H9 (cell line): ENCODE measurements at regions not wholly inside any gene's neighbourhood (a gene's known extent, or its start where the extent isn't known, plus 50 kb on each side); places are given as distances from the start of the nearest gene placed in this dataset.

Experiments
- DNase-seq: peaks from one replicate; pipeline ENCODE4 v3.0.0-alpha.2; 2017
- H2AFZ ChIP-seq: one replicate; pipeline ENCODE4 v1.6.1; 2013; ENCODE audit warnings: mild to moderate bottlenecking, low read length, control low read depth, moderate library complexity
- H2AK5ac ChIP-seq: 2 replicates; pipeline ENCODE4 v1.6.1; 2013; ENCODE audit warnings: low read length, control low read depth, mixed read lengths; ENCODE audit not compliant: insufficient read length
- H2BK120ac ChIP-seq: one replicate; pipeline ENCODE4 v1.6.1; 2013; ENCODE audit warnings: low read depth, mild to moderate bottlenecking, low read length, control low read depth, inconsistent platforms; ENCODE audit not compliant: poor library complexity, severe bottlenecking
- H2BK12ac ChIP-seq: 2 replicates; pipeline ENCODE4 v1.6.1; 2013; ENCODE audit warnings: low read length, control low read depth, mixed read lengths, low read depth; ENCODE audit not compliant: insufficient read length
- H2BK15ac ChIP-seq: 2 replicates; pipeline ENCODE4 v1.6.1; 2013; ENCODE audit warnings: low read depth, low read length, control low read depth
- H2BK20ac ChIP-seq: one replicate; pipeline ENCODE4 v1.6.1; 2013; ENCODE audit warnings: low read depth, mild to moderate bottlenecking, low read length, control low read depth, inconsistent platforms; ENCODE audit not compliant: poor library complexity, severe bottlenecking
- H2BK5ac ChIP-seq: 2 replicates; pipeline ENCODE4 v1.6.1; 2013; ENCODE audit warnings: low read length, control low read depth, mixed read lengths; ENCODE audit not compliant: insufficient read length
- H3K14ac ChIP-seq: 2 replicates; pipeline ENCODE4 v1.6.1; 2013; ENCODE audit warnings: low read length, control low read depth; ENCODE audit not compliant: insufficient read depth
- H3K18ac ChIP-seq: 2 replicates; pipeline ENCODE4 v1.6.1; 2013; ENCODE audit warnings: low read depth, mild to moderate bottlenecking, mixed read lengths, low read length, control low read depth; ENCODE audit not compliant: insufficient read length
- H3K23ac ChIP-seq: 2 replicates; pipeline ENCODE4 v1.6.1; 2013; ENCODE audit warnings: low read length, control low read depth, mixed read lengths, low read depth; ENCODE audit not compliant: insufficient read length
- H3K23me2 ChIP-seq: 2 replicates; pipeline ENCODE4 v1.6.1; 2013; ENCODE audit warnings: low read depth, mild to moderate bottlenecking, mixed read lengths, low read length, control low read depth; ENCODE audit not compliant: insufficient read length, poor library complexity, severe bottlenecking
- H3K27ac ChIP-seq: 2 replicates; pipeline ENCODE4 v1.5.1; 2013; ENCODE audit warnings: low read length, control low read depth, mixed read lengths, low read depth; ENCODE audit not compliant: insufficient read length
- H3K27me3 ChIP-seq: 2 replicates; pipeline ENCODE4 v1.6.1; 2013; ENCODE audit warnings: low read length, control low read depth, inconsistent platforms; ENCODE audit not compliant: insufficient read depth
- H3K4ac ChIP-seq: 2 replicates; pipeline ENCODE4 v1.6.1; 2013; ENCODE audit warnings: low read depth, mild to moderate bottlenecking, control low read depth, inconsistent platforms, low read length, moderate library complexity
- H3K4me1 ChIP-seq: 2 replicates; pipeline ENCODE4 v1.6.1; 2013; ENCODE audit warnings: low read length, control low read depth, inconsistent platforms; ENCODE audit not compliant: insufficient read depth
- H3K4me2 ChIP-seq: 2 replicates; pipeline ENCODE4 v1.6.1; 2013; ENCODE audit warnings: low read length, control low read depth, mixed read lengths; ENCODE audit not compliant: insufficient read length, insufficient read depth
- H3K56ac ChIP-seq: 2 replicates; pipeline ENCODE4 v1.6.1; 2013; ENCODE audit warnings: low read depth, mild to moderate bottlenecking, mixed read lengths, low read length, control low read depth; ENCODE audit not compliant: insufficient read length
- H3K79me1 ChIP-seq: 2 replicates; pipeline ENCODE4 v1.6.1; 2013; ENCODE audit warnings: low read depth, mild to moderate bottlenecking, moderate library complexity, low read length, control low read depth, inconsistent platforms; ENCODE audit not compliant: insufficient read depth, poor library complexity, severe bottlenecking
- H3K79me2 ChIP-seq: 2 replicates; pipeline ENCODE4 v1.6.1; 2013; ENCODE audit warnings: low read length, control low read depth, inconsistent platforms; ENCODE audit not compliant: insufficient read depth
- H3K9ac ChIP-seq: 2 replicates; pipeline ENCODE4 v1.6.1; 2013; ENCODE audit warnings: low read length, control low read depth, mixed read lengths; ENCODE audit not compliant: insufficient read length; ENCODE audit errors: extremely low read depth
- H3K9me3 ChIP-seq: one replicate; pipeline ENCODE4 v1.6.1; 2013; ENCODE audit warnings: low read depth, low read length, inconsistent platforms; ENCODE audit not compliant: control insufficient read depth
- H3T11ph ChIP-seq: one replicate; pipeline ENCODE4 v1.6.1; 2013; ENCODE audit warnings: mild to moderate bottlenecking, low read length, control low read depth, inconsistent platforms
- H4K20me1 ChIP-seq: one replicate; pipeline ENCODE4 v1.6.1; 2013; ENCODE audit not compliant: control insufficient read depth, insufficient read length, insufficient read depth
- H4K5ac ChIP-seq: 2 replicates; pipeline ENCODE4 v1.6.1; 2013; ENCODE audit warnings: low read depth, mild to moderate bottlenecking, mixed read lengths, low read length, control low read depth; ENCODE audit not compliant: insufficient read length
- H4K8ac ChIP-seq: replicated peaks from 2 replicates; pipeline ENCODE4 v1.6.1; 2013; ENCODE audit warnings: low read length, control low read depth, mixed read lengths, low read depth; ENCODE audit not compliant: insufficient read length
- H4K91ac ChIP-seq: 2 replicates; pipeline ENCODE4 v1.6.1; 2013; ENCODE audit warnings: low read depth, mild to moderate bottlenecking, moderate library complexity, mixed read lengths, low read length, control low read depth; ENCODE audit not compliant: insufficient read length
- H3K27ac Mint-ChIP-seq, 3 experiments: 2 replicates in 2 of 3; 3 replicates in 1 of 3; pipeline ENCODE4 v1.8.0; 2020 to 2021; ENCODE audit warnings: mixed read lengths in 3 of 3, mild to moderate bottlenecking in 1 of 3, moderate library complexity in 1 of 3
- H3K27me3 Mint-ChIP-seq: 2 replicates; pipeline ENCODE4 v1.8.0; 2021; ENCODE audit warnings: low read depth, mild to moderate bottlenecking, moderate library complexity, mixed read lengths
- H3K36me3 Mint-ChIP-seq, 3 experiments: 2 replicates in 2 of 3; 3 replicates in 1 of 3; pipeline ENCODE4 v1.8.0; 2020 to 2021; ENCODE audit warnings: low read depth in 3 of 3, mixed read lengths in 3 of 3; ENCODE audit not compliant: insufficient read depth in 1 of 3
- H3K4me1 Mint-ChIP-seq, 2 experiments: 2 replicates each; pipeline ENCODE4 v1.8.0; 2020; ENCODE audit warnings: mixed read lengths in 2 of 2
- H3K4me3 Mint-ChIP-seq, 2 experiments: 2 replicates in 1 of 2; 3 replicates in 1 of 2; pipeline ENCODE4 v1.8.0; 2020 to 2021; ENCODE audit warnings: mild to moderate bottlenecking in 2 of 2, mixed read lengths in 2 of 2, moderate library complexity in 1 of 2
- H3K9me3 Mint-ChIP-seq, 2 experiments: 2 replicates in 1 of 2; 3 replicates in 1 of 2; pipeline ENCODE4 v1.8.0; 2020; ENCODE audit warnings: mild to moderate bottlenecking in 2 of 2, mixed read lengths in 2 of 2, moderate library complexity in 1 of 2
- WGBS: extraction: QIAGEN DNeasy Blood & Tissue Kit; methylation state at CpG from one replicate; pipeline ENCODE4 v1.1.7; 2013; ENCODE audit warnings: missing lambda C conversion rate, low lambda C conversion rate, mixed read lengths; ENCODE audit not compliant: insufficient read length; ENCODE audit errors: extremely low coverage; 5-methylcytosine and 5-hydroxymethylcytosine counted together
- TF ChIP-seq, protein P1 (sequence below): fragments of 200-600 bp; sonication (generic); conservative IDR thresholded peaks from 3 replicates; pipeline ENCODE4 v1.8.0; 2021; ENCODE audit warnings: antibody characterized with exemption, mild to moderate bottlenecking

GRCh38 chr13:90177512-90177911 is 1170.0 kb upstream of the MIR17HG start:
- Mint-ChIP-seq H3K9me3 (no peaks in the 10 kb centered on the region), H3K36me3 (no peaks in the 10 kb centered on the region), H3K4me3 (no peak overlapping the region), H3K27me3 (no peaks in the 10 kb centered on the region), H3K27ac (no peak overlapping the region), H3K4me1 (peaks cover 8 to 9% of the 10 kb centered on the region in 2 experiments)
- Histone ChIP-seq H2AK5ac (no peak overlapping the region), H3K18ac (no peak overlapping the region), H2AFZ (no peak overlapping the region), H3T11ph (no peak overlapping the region), H2BK12ac (no peak overlapping the region), H3K4ac (no peak overlapping the region), H3K79me1 (no peaks in the 10 kb centered on the region), H3K23ac (no peak overlapping the region), H3K14ac (no peak overlapping the region), H3K4me2 (no peak overlapping the region), H4K20me1 (no peaks in the 10 kb centered on the region), H3K9me3 (no peaks in the 10 kb centered on the region), H4K5ac (no peak overlapping the region), H4K91ac (no peak overlapping the region), H2BK15ac (no peak overlapping the region), H3K27ac (no peak overlapping the region), H4K8ac (no peak overlapping the region), H2BK120ac (no peak overlapping the region), H2BK5ac (no peak overlapping the region), H3K27me3 (no peaks in the 10 kb centered on the region), H3K4me1 (no peaks in the 10 kb centered on the region), H3K56ac (no peak overlapping the region), H3K23me2 (no peaks in the 10 kb centered on the region), H2BK20ac (no peak overlapping the region), H3K79me2 (no peaks in the 10 kb centered on the region), H3K9ac (no peak overlapping the region)
- no CpG with 5 or more reads among the region's 1 CpG for WGBS
- TF ChIP-seq, protein P1, sequence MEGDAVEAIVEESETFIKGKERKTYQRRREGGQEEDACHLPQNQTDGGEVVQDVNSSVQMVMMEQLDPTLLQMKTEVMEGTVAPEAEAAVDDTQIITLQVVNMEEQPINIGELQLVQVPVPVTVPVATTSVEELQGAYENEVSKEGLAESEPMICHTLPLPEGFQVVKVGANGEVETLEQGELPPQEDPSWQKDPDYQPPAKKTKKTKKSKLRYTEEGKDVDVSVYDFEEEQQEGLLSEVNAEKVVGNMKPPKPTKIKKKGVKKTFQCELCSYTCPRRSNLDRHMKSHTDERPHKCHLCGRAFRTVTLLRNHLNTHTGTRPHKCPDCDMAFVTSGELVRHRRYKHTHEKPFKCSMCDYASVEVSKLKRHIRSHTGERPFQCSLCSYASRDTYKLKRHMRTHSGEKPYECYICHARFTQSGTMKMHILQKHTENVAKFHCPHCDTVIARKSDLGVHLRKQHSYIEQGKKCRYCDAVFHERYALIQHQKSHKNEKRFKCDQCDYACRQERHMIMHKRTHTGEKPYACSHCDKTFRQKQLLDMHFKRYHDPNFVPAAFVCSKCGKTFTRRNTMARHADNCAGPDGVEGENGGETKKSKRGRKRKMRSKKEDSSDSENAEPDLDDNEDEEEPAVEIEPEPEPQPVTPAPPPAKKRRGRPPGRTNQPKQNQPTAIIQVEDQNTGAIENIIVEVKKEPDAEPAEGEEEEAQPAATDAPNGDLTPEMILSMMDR = no peak
- no peak for DNase-seq
